ENCODE measurements at regions not wholly inside any gene's neighbourhood (a gene's known extent, or its start where the extent isn't known, plus 50 kb on each side); places are given as distances from the start of the nearest gene placed in this dataset.
"Not testable (repeated sequence)": the region's sequence is repeated elsewhere in the genome, so short reads cannot be mapped to it uniquely, and the experiment has no call there.

DNA sequence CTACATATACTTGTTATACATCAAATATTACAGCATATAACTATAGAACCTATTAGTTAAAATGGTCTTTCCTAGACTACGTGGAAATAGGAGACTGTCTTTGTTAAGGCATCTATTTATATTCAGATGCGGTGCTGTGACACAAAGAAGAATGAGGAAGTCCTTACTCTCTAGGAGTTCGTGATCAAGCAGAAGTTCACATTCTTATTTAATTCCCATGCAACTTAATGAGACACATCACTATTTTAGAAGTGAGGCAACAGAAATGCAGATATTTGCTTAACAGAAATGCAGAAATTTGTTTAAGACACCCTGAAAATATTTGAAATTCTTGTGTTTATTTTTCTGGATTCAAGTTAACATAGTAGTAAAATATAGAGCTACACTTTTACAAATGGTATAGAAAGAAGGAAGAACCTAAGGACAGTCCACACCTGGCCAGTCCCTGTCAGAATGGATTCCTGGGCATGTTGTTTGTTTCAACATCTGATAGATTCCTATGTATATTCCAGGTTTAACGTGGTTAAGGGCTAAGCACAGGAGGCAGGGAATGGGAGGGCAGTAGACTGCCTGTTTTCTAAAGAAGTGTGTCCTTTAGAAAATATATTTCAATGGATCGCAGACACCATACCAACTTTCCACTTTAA is 70.6 kb upstream of the NXPH1 start:
- no peak for DNase-seq
- H3K9me3 ChIP-seq: no peaks in the 10 kb centered on the region
- H3K4me1 ChIP-seq: no peaks in the 10 kb centered on the region
- no peak overlapping the region for H3K4me3 ChIP-seq
- 32% methylated on average over 5 of the region's 5 CpGs for WGBS (ENCODE audit: insufficient coverage, low coverage, low lambda C conversion rate, missing lambda C conversion rate)
- intact Hi-C loops (cut with DNase I): no loop called here
- H3K36me3 ChIP-seq: no peaks in the 10 kb centered on the region
- H3K27ac ChIP-seq: no peak overlapping the region
- TF ChIP-seq, protein P1, sequence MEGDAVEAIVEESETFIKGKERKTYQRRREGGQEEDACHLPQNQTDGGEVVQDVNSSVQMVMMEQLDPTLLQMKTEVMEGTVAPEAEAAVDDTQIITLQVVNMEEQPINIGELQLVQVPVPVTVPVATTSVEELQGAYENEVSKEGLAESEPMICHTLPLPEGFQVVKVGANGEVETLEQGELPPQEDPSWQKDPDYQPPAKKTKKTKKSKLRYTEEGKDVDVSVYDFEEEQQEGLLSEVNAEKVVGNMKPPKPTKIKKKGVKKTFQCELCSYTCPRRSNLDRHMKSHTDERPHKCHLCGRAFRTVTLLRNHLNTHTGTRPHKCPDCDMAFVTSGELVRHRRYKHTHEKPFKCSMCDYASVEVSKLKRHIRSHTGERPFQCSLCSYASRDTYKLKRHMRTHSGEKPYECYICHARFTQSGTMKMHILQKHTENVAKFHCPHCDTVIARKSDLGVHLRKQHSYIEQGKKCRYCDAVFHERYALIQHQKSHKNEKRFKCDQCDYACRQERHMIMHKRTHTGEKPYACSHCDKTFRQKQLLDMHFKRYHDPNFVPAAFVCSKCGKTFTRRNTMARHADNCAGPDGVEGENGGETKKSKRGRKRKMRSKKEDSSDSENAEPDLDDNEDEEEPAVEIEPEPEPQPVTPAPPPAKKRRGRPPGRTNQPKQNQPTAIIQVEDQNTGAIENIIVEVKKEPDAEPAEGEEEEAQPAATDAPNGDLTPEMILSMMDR (IDR thresholded peaks at IDR 0.05): no peak
- TF ChIP-seq POLR2A (IDR thresholded peaks at IDR 0.05): no peak
- H3K27me3 ChIP-seq: no peaks in the 10 kb centered on the region
- ATAC-seq: no peak

DNA sequence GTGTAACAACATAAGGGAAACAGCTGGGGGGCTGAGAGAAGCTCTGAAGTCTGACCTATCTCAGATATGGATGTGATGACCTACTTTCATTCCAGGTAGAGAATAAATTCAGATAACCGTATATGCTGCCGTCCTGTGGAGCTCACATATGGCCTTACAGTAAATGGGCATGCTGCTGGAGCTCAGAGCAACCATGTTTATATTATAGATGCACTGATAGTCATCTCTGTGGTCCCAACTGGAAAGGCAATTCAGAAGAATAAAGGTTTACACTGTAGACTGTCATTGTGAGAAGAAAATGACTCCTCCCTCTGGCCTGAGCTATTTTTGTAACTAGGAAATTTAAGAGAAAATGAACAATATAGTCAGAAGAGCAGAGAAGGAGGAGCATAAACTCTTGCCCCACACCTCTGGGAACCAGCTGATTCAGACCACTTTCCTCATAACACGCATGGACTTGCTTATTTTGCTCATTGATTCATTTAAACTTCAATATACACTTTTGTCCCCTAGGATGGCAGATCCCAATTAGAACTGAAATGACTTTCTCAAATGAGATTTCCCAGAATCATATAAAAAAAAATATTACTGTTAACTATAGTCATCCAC is 69.9 kb upstream of the NXPH1 start:
- no peak overlapping the region for H3K4me3 ChIP-seq
- H3K27me3 ChIP-seq: no peaks in the 10 kb centered on the region
- ATAC-seq (no peak), DNase-seq (no peak)
- H3K9me3 ChIP-seq: no peaks in the 10 kb centered on the region
- no peak overlapping the region for H3K27ac ChIP-seq
- H3K36me3 ChIP-seq: no peaks in the 10 kb centered on the region
- 55% methylated on average over 3 of the region's 3 CpGs for WGBS (ENCODE audit: insufficient coverage, low coverage, low lambda C conversion rate, missing lambda C conversion rate)
- intact Hi-C loops (cut with DNase I): no loop called here
- H3K4me1 ChIP-seq: no peaks in the 10 kb centered on the region
- TF ChIP-seq POLR2A (IDR thresholded peaks at IDR 0.05): no peak
- TF ChIP-seq, protein P1 (IDR thresholded peaks at IDR 0.05): no peak

DNA sequence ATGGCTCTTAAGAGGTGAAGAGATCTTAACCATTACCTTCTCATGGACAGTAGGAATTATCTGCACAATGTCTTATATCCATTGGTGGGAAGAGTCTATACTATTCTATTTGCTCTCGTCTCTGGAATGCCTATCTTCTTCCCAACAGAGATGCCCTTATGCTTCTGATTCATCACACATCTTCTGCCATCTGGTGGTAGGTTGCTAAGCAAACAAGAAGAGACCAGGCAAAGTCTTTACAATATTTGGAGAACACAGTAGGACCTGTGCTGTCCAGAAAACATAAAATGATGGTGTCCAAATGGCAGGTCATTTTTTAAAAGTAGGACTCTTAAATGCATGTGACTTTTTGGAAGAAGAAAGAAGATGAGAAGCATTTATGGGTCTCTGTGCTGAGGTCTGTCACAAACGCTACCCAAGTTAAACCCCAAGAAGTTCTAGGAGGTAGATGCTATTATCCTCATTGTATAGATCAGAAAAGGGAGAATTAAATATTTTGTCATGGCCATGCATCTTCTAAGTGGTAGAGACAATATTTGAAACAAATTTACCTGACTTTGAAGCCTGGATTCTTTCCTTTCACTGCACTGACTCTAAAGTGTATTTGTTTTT is 67.8 kb upstream of the NXPH1 start:
- ATAC-seq: peak in 1 of 4 donors; percentile 42
- Histone ChIP-seq H3K27ac (no peak overlapping the region), H3K4me3 (no peak overlapping the region), H3K4me1 (no peaks in the 10 kb centered on the region), H3K27me3 (no peaks in the 10 kb centered on the region), H3K9me3 (no peaks in the 10 kb centered on the region), H3K36me3 (no peaks in the 10 kb centered on the region)
- no peak for TF ChIP-seq POLR2A (IDR thresholded peaks at IDR 0.05)
- TF ChIP-seq, protein P1 (IDR thresholded peaks at IDR 0.05): peak in 2 of 4 donors; percentile 24 to 37
- no peak for DNase-seq
- intact Hi-C loops (cut with DNase I): no loop called here
- WGBS (ENCODE audit: insufficient coverage, low coverage, low lambda C conversion rate, missing lambda C conversion rate): 46% methylated on average over 2 of the region's 2 CpGs

DNA sequence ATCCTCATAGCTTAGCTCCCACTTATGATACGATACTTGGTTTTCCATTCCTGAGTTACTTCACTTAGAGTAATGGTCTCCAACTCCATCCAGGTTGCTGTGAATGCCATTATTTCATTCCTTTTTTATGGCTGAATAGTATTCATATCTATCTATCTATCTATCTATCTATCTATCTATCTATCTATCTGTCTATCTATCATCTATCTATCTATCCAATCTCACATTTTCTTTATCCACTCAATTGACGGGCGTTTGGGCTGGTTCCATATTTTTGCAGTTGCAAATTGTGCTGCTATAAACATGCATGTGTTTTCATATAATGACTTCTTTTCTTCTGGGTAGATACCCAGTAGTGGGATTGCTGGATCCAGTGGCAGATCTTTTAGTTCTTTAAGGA is 65.4 kb upstream of the NXPH1 start:
- 68% methylated on average over 3 of the region's 3 CpGs for WGBS (ENCODE audit: insufficient coverage, low coverage, low lambda C conversion rate, missing lambda C conversion rate)
- ATAC-seq; DNase-seq; H3K4me3 ChIP-seq; H3K4me1 ChIP-seq; H3K36me3 ChIP-seq; H3K9me3 ChIP-seq; H3K27ac ChIP-seq; H3K27me3 ChIP-seq; intact Hi-C loops (cut with DNase I): not testable (repeated sequence)

DNA sequence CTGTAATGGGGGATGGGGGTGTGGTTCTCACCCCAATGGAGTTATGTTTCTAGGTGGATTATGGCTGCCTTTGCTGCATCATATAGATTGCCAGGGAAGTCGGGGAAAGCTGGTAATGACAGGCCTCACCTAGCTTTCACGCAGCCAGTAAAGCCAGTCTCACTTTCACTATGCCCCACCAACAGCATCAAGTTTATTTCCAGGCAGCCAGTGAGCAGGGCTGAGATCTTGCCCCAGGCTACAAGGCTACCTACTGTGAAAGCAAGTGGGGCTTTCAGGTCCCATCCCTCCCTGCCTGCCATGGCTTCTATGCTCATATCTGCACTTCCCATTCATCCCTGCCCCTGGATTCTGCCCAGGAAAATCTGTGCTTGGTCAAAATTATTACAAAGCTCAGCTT is 61.7 kb upstream of the NXPH1 start:
- ATAC-seq (no peak), DNase-seq (no peak)
- Histone ChIP-seq H3K36me3 (no peaks in the 10 kb centered on the region), H3K27ac (no peak overlapping the region), H3K27me3 (no peaks in the 10 kb centered on the region), H3K4me3 (no peak overlapping the region), H3K9me3 (no peaks in the 10 kb centered on the region), H3K4me1 (no peaks in the 10 kb centered on the region)
- TF ChIP-seq, protein P1 (IDR thresholded peaks at IDR 0.05): no peak
- TF ChIP-seq POLR2A (IDR thresholded peaks at IDR 0.05): no peak
- intact Hi-C loops (cut with DNase I): no loop called here
- 40% methylated on average over 1 of the region's 2 CpGs for WGBS (ENCODE audit: insufficient coverage, low coverage, low lambda C conversion rate, missing lambda C conversion rate)

Measured in right lobe of liver (tissue), 6 donors.